GM18870 (cell line): ENCODE measurements at regions not wholly inside any gene's neighbourhood (a gene's known extent, or its start where the extent isn't known, plus 50 kb on each side); places are given as distances from the start of the nearest gene placed in this dataset.
"Not testable (repeated sequence)": the region's sequence is repeated elsewhere in the genome, so short reads cannot be mapped to it uniquely, and the experiment has no call there.

Experiments used
- ATAC-seq: cut with Tn5 transposase; IDR thresholded peaks from one replicate; pipeline ENCODE4 v1.9.1; 2021; ENCODE audit warnings: moderate library complexity; ENCODE audit not compliant: unreplicated experiment

DNA sequence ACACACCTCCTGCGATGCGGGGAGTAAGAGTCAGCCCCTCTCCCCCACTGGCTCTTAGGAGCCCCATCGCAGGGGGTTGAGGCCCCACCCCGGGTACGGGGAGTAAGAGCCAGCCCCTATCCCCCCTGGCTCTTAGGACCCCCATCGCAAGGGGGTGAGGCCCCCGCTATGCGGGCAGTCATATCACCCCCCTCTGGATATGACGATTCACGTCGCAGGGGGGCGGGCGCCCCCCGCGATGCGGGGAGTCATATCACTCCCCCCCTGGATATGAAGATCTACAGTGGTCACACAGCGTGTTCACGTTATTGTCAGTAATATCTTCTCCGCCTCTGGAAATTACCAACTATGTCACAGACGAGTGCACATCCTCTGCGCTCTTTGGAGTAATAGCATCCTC, 61.1 kb downstream of the DEFB131A start:
- ATAC-seq: not testable (repeated sequence)

DNA sequence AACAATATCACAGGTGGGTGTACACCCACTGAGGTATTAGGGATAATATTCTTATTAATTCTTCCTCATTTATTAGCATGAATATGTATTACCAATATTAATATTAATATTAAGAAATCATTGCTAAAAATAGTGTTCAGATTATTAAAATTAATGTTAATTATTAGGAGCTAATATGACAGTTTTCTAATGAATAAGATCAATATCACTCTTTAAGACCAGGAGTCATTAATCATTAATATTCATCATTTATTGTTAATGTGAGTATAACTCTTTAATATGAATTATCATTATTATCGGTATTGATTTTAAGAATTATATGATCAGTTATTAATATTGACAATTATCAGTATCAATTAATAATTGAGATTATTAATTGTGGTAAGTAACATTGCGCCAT, 62.5 kb downstream of the DEFB131A start:
- ATAC-seq: not testable (repeated sequence)

DNA sequence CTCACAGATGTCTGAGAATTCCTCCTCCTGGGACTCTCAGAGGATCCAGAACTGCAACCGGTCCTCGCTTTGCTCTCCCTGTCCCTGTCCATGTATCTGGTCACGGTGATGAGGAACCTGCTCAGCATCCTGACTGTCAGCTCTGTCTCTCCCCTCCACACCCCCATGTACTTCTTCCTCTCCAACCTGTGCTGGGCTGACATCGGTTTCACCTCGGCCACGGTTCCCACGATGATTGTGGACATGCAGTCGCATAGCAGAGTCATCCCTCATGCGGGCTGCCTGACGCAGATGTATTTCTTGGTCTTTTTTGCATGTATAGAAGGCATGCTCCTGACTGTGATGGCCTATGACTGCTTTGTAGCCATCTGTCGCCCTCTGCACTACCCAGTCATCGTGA, 68.7 kb downstream of the DEFB131A start:
- ATAC-seq: not testable (repeated sequence)

DNA sequence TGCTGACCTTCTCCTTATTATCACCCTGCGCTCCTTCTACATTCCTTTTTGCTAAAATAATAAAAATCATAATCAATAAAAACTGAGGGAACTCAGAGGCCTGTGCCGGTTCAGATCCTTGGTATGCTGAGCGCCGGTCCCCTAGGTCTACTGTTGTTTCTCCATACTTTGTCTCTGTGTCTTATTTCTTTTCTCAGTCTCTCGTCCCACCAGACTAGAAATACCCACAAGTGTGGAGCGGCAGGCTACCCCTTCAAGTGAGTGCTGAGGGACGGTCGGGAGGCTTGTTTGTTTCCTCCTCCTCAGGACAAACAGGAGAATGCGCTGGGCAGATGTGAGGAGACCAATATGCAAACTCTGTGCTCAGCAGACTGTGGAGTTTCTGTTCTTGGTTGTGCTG, 75.4 kb downstream of the DEFB131A start:
- ATAC-seq: not testable (repeated sequence)

DNA sequence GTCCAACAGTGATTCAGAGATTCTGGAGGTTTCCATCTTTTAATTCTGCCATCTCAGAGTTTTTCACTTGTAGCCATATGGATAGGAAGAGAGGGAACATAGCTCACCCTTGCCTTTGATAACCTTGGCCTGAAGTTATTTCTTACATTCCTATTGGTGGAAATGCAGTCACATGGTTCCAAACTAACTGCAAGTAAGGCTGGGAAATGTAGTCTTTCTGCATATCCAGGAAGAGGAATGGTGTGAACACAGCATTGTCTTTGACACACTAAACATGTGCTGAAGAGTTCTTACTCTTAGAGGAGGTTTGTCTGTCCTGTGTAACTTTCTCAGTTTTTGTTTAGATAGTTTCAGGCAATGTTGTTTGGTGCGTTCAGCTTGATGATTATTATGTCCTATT, 78.7 kb downstream of the DEFB131A start:
- not testable (repeated sequence) for ATAC-seq

DNA sequence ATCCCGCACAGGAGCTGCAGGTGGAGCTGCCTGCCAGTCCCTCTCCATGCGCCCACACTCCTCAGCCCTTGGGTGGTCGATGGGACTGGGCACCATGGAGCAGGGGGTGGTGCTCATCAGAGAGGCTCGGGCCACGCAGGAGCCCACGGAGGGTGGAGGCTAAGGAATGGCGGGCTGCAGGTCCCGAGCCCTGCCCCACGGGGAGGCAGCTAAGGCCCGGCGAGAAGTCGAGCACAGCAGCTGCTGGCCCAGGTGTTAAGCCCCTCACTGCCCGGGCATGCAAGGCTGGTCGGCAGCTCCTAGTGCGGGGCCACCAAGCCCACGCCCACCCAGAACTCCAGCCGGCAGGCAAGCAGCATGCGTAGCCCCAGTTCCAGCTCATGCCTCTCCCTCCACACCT, 80.2 kb downstream of the DEFB131A start:
- ATAC-seq: not testable (repeated sequence)

DNA sequence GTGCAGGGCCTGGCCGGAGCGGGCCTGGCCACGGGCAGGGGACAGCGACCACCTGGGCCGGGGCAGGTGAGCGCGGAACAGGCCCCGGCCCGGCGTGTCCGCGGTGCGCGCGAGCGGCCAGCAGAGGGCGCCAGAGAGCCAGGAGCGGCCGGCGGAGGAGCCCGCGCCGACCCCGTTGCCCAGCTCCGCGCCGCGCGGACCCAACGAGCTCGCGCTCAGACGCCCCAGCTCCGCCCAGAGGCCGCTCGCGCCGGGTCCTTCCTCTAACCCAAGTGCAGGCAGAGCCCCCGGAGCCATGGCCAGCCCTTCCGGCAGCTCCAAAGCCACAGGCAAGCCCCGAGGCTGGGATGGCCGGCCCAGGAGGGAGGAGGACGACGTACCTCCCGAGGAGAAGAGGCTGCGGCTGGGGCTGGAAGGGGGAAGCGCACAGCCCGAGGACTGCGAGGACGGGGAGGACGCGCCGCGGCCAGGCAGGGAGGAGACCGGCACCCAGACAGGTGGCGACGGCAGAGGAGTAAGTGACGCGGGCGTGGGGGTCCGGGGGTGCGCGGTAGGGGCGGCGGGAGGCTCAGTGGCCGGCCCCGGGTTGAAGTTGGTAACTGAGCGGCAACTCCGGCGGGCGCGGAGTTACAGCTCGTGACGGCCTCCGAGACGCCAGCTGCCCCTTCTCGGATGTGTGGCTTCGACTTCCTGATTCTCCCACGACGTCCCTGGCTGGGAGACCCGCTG, 88.1 kb downstream of the DEFB131A start:
- ATAC-seq: not testable (repeated sequence)

DNA sequence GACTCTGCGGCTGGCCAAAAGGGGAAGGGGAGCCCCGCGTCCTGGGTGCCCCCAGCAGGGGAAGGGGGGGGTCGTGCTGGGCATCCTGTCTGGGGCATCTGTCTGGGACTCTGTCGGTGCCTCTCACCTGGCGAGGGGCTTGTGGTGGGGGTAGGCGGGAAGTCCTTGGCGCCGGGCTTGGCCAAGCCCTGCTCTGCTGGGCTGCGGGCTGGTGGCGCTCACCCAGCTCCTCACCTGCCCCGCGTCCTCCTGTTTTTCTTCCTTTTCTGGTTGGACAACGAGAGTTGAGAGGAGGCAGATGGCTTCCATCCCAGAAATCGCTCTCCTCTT, 88.6 kb downstream of the DEFB131A start:
- ATAC-seq: not testable (repeated sequence)

DNA sequence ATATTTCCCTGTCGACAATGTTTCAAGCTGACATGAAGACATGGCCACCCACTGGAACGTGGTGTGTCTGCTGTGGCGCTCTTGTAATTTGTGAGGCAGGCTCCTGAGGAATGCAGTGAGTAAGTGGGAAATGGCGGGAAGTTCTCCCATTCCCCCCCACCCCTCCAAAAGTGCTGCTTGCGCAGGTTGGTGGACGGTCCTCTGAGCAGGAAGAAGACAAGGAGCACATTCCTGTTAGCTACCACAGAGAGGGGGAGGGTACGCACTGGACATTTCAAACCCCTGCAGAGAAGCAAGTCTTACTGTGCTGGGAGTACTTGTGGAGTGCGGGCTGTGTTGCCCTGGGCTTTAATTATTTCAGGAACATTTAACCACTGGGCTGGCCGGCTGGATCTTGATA, 92.9 kb downstream of the DEFB131A start:
- not testable (repeated sequence) for ATAC-seq

DNA sequence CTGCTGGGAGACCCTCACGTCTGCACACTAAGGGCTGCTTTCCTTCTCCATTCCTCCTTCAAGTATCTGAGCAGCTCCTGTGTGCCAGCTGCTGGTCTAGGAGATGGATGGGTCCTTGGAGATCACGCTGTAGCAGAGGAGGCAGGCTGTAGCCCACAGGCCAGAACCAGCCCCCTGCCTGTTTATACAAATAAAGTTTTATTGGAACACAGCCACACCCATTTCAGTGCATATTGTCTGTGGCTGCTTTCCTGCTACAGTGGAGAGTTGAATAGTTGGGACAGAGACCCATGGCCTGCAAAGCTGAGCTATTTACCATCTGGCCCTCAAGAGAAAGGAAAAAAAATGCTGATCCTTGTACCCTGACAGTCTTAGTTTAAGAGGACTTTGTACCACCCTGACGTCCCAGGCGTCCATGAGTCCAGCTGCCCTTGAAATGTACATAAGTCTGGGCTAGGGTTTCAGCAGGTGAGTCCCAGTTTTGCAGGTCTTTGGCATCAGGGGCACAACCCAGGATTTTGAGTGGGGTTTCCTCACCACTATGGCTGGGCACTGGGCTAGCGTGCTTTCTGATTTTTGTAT, 95.8 kb downstream of the DEFB131A start:
- ATAC-seq: not testable (repeated sequence)

DNA sequence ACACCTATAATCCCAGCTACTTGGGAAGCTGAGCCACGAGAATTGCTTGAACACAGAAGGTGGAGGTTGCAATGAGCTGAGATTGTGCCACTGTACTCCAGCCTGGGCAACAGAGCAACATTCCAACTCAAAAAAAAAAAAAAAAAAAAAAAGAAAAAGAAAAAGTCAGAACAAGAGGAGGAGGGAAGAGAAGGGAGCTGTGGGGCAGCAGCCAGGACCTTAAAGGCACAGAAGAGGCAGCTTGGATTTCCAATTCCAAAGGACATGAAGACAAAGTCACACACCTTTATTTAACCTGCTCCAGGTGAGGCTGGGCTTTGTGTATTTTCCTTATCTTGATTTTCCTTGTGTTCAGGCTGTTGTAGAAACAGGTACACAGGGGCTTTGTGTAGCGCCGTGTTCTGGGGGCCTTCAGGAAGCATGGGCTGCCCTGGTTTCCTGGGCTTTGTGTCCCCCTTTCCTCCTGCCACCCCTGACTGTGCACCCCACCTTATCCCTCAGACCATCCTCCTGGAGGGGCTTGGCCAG, 97.2 kb downstream of the DEFB131A start:
- not testable (repeated sequence) for ATAC-seq

DNA sequence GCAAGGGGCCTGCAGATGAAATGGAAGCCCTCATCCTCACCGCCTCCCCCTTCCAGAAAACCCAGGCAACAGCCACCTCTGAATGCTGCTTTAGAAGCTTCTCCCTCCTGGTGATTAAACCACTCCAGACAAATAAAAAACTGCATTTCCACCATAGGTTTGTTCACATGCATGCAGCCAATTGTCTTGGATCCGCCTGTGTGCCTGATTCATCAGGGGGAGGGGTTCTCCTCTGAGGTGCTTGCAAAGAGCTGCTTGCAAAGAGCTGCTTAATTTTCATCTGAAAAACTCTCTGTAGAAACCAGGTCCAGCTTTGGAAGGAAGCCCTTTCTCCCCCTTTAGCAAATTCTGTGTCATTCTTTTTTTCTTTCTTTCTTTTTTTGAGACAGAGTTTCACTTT, 100.6 kb downstream of the DEFB131A start:
- ATAC-seq: not testable (repeated sequence)

DNA sequence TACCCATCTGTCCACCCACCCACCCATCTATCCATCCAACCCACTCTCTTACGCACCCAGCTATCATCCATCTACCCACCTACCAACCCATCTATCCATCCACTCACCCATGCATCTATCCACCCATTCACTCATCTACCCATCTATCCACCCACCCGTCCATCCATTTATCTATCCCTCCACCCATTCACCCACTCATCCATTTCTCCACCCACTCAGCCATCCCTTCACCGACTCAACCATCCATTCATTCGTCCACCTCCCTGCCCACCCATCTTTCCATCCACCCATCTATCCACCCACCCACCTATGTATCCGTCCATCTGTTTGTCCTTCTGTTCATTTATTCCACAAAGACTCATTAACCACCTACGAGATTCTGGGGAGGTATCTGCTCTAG, 103.3 kb downstream of the DEFB131A start:
- ATAC-seq: not testable (repeated sequence)

DNA sequence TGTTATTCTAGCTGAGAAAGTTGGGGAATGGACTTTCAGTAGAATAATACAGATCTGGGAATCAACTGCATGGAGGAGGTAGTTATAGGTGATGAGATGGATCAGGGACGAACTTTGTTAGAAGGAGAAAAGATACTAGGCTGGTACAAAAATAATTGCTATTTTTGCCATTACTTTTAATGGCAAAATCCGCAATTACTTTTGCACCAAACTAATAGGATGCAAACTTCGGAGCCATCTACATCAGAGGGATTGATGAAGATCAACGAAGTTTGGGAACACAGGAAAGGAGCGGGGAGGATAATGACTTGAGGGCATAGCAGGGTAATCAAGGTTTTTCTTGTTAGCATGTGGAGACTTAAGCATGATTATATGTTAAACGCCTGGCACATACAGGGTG, 111.9 kb downstream of the DEFB131A start:
- not testable (repeated sequence) for ATAC-seq

DNA sequence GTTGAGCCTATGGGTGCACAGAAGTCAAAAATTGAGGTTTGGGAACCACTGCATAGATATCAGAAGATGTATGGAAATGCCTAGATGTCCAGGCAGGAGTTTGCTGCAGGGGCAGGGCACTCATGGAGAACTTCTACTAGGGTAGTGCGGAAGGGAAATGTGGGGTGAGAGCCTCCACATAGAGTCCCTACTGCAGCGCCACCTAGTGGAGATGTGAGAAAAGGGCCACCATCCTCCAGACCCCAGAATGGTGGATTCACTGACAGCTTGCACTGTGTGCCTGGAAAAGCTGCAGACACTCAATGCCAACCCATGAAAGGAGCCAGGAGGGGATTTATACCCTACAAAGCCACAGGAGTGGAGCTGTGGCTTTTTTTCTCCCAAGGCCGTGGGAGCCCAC, 133.7 kb downstream of the DEFB131A start:
- ATAC-seq: not testable (repeated sequence)

DNA sequence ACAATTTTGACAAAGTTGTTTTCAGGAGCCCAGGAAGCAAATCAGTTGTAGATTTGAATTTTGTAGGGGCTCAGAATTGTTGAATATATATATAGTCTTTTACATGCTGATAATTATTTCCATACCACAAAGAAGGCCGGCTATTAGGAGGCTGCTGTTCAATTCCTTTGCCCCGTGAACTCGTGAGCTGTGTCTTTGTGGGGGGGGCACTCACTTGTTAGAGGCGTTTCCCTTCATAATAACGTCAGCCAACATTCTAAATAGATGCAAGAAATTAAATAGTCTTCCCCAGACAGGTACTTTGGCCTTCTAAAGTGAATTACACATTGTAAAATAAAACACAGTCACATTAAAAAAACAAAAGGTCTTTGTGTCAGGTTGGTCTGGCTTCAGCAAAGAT, 138.7 kb downstream of the DEFB131A start:
- not testable (repeated sequence) for ATAC-seq

DNA sequence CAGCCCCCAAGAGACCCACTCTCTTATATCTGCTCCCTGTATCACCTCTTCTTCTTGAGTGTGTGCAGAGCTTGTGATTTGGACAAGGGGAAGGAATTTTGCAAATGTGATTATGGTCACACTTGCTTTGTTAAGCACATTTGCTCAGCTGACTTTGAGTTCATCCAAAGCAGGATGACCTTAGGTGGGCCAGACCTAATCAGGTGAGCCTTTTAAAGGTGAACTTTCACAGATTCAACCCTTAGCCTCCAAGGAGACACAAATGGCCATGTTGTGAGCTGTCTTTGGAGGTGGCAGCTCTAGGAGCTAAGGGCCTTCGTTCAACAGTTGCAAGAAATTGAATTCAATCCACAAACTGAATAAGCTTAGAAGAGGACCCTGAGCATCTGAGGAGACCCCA, 147.8 kb downstream of the DEFB131A start:
- ATAC-seq: no peak

DNA sequence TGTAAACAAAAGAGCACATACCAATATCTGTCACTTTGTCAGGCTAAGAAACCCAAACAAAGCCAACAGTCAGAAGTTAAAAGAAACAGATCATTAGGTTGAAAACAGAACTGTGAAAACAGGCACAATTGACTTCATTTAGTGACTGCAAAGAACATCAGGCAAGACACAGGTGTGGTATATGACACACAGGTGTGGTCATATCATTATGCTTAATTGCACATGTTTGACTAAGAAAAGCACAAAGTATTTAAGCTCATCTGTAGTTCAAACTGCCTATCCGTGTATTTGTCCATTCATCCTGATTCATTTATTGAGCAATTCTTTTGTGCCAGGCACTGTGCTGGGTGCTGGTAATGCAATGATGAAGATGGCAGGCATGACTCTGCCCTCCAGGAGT, 150.7 kb downstream of the DEFB131A start:
- ATAC-seq: no peak

DNA sequence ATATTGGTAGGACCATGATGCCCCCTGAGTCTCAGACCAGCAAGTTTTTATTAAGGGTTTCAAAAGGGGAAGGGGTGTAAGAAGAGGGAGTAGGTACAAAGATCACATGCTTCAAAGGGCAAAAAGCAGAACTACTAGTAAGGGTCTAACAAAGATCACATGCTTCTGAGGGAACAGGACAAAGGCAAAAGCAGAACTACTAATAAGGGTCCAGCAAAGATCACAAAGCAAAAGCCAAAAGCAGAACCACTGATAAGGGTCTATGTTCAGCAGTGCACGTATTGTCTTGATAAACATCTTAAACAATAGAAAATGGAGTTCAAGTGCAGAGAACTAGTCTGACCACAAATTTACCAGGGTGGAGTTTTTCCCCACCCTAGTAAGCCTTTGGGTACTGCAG, 151.3 kb downstream of the DEFB131A start:
- not testable (repeated sequence) for ATAC-seq

DNA sequence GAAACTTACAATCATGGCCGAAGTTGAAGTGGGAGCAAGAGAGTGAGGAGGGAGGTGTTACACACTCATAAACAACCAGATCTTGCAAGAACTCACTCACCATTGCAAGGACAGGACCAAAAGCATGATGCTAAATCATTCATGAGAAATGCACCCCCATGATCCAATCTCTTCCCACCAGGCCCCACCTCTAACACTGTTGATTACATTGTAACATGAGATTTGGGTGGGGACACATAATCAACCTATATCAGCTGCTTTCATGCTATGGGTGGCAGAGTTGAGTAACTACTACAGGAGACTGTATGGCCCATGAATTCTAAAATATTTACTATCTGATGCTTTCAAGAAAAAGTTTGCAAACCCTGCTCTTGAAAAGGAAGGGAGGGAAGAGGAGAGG, 155.1 kb downstream of the DEFB131A start:
- no peak for ATAC-seq

DNA sequence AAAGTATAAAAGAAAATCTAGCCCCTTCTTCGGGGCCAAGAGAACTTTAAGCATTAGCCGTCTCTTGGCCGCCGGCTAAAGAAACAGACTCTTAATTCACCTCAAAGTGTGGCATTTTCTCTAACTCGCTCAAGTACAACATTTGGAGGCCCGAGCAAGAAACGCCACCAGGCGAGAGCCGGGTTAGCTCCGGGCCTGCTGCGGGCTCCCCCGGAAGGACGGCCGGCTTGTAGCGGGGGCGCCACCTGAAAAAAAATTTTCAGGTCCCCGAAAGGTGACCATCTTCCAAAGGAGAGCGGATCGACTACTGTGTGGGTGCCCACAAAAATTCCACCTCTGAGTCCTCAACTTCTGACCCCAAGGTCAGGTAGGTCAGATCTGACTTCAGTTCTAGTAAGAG, 156.0 kb downstream of the DEFB131A start:
- no peak for ATAC-seq

DNA sequence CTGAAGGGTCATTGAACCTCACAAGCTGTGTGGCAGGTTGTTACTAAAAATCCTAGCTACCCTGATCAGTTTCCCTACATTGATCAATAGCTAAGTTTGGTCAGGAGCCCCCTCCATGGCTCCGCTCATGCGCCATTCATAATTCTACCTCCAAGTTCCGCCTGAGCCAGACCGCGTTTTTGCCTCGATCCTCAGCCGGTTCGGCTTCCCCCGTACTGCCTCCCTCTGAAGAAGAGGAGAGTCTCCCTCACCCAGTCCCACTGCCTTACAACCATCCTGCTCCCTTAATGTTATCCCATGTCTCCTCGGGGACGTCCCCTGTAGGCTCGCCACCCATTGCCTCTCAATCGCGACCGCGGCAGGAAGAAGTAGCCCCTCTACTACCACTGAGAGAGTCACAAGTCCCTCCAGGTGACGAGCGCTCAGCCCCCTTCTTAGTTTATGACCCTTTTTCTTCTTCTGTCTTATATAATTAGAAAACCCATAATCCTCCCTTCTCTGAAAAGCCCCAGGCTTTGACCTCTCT, 158.2 kb downstream of the DEFB131A start:
- ATAC-seq: no peak
